Adrenal gland (tissue), 5 donors: ENCODE measurements at regions not wholly inside any gene's neighbourhood (a gene's known extent, or its start where the extent isn't known, plus 50 kb on each side); places are given as distances from the start of the nearest gene placed in this dataset.

ENCODE experiments used
- POLR2A ChIP-seq, 2 donors: fragments of 450-650 bp; IDR thresholded peaks; one replicate each; pipeline ENCODE4 v1.6.1; 2017; ENCODE audit warnings: antibody characterized with exemption in 2 of 2, mild to moderate bottlenecking in 2 of 2, moderate library complexity in 1 of 2
- TF ChIP-seq, protein P1 (sequence below), 6 experiments: fragments of 450-650 bp in 4 of 6; fragments of 200-600 bp in 2 of 6; sonication (generic) in 1 of 6; IDR thresholded peaks; 1 replicate in 5 of 6; 2 replicates in 1 of 6; pipeline versions ENCODE4 v1.5.1 to v1.8.0; 2016 to 2021; ENCODE audit warnings: antibody characterized with exemption in 6 of 6, mild to moderate bottlenecking in 2 of 6, moderate library complexity in 1 of 6
- donor health status: DM: no; HTN: no; CAD: no.

GRCh38 chr6:14732226-14732843 is 513.5 kb upstream of the JARID2 start:
- TF ChIP-seq, protein P1, sequence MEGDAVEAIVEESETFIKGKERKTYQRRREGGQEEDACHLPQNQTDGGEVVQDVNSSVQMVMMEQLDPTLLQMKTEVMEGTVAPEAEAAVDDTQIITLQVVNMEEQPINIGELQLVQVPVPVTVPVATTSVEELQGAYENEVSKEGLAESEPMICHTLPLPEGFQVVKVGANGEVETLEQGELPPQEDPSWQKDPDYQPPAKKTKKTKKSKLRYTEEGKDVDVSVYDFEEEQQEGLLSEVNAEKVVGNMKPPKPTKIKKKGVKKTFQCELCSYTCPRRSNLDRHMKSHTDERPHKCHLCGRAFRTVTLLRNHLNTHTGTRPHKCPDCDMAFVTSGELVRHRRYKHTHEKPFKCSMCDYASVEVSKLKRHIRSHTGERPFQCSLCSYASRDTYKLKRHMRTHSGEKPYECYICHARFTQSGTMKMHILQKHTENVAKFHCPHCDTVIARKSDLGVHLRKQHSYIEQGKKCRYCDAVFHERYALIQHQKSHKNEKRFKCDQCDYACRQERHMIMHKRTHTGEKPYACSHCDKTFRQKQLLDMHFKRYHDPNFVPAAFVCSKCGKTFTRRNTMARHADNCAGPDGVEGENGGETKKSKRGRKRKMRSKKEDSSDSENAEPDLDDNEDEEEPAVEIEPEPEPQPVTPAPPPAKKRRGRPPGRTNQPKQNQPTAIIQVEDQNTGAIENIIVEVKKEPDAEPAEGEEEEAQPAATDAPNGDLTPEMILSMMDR (IDR thresholded peaks at IDR 0.05), result no peak
- TF ChIP-seq POLR2A (IDR thresholded peaks at IDR 0.05), result no peak
